Jurkat, Clone E6-1 (cell line): ENCODE measurements at regions not wholly inside any gene's neighbourhood (a gene's known extent, or its start where the extent isn't known, plus 50 kb on each side); places are given as distances from the start of the nearest gene placed in this dataset.
"Not testable (repeated sequence)": the region's sequence is repeated elsewhere in the genome, so short reads cannot be mapped to it uniquely, and the experiment has no call there.

Source experiments
- DNase-seq: peaks from one replicate; pipeline ENCODE4 v3.0.0-alpha.2; 2011; ENCODE audit warnings: low read depth, low spot score
- H3K4me3 ChIP-seq: 2 replicates; pipeline ENCODE4 v1.5.1; 2011; ENCODE audit warnings: mild to moderate bottlenecking, low read length, control low read depth, moderate library complexity

DNA sequence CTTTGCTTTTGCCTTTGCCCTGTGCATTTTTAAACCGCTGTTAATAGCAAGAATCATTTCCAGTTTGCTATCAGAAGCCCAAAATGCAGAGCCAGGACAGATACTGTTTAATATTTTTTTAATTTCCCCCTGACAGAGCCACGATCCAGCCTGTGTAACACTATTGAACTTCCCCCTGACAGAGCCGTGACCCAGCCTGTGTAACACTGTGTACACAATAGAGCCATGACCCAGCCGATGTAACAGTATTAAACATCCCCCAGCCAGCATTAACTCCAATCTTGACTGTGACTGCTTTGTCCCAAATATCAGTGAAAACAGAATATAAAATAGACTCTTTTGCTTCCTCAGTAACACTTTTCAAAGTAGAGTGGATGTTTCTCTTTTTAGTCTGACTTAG, 607.9 kb upstream of the CDH5 start:
- no peak overlapping the region for H3K4me3 ChIP-seq
- no peak for DNase-seq

GRCh38 chr16:65757064-65757463, 609.4 kb upstream of the CDH5 start:
- DNase-seq: no peak
- H3K4me3 ChIP-seq: no peak overlapping the region

DNA sequence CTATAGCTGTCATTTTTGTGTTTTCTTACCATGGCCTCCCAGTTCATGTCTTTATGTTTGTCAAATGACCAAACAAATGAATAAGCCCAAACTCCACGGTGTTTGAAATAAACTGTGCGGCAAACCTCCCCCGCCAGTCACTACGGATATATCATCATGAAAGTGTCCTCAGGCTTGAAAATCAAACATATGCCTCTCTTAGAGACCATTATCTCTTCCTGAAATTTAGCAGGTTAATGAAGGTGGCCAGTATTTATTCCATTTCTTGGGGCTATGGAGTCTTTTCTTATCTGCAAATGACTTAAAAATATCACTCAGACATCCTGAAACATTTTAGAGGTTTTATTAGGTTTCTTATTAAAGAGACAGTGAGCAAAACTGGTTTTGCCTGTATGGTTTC, 610.3 kb upstream of the CDH5 start:
- no peak overlapping the region for H3K4me3 ChIP-seq
- DNase-seq: no peak

DNA sequence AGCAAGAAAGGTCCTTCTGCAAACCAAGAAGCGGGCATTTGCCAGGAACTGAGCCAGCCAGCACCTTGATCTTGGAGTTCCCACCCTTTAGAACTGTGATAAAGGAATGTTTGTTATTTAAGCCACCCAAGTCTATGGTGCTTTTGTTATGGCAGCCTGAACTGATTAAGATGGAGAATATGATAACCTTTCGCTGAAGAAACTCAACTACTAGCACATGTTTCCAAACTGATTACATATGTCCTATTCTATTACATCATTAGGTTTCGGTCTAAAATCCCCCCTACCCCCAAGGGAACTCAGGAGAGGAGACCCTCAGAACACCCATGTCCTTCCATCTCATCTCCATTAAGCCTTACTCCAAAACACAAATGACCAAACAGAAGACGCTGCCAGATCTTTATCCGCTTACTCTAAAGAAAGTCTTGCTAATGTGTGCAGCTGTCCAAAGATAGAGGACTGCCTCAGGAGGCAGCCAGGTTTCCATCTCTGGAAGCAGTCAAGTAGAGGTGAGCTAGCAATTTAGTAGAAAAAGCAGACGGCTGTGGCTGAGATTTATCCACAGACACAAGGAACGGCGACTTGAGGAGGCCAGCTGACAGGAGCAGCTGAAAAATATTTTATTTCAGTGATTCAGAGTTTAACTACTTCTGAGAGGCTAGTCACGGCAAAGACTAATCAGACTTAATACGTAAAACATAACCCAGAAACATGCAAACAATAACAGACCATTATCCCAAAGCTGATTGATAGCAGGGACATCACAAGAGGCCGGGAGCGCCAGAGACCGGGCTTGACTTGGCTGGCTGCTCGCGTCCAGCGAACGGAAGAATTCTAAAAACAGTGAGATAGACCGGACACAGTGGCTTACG, 611.4 kb upstream of the CDH5 start:
- H3K4me3 ChIP-seq: no peak overlapping the region
- DNase-seq: no peak

DNA sequence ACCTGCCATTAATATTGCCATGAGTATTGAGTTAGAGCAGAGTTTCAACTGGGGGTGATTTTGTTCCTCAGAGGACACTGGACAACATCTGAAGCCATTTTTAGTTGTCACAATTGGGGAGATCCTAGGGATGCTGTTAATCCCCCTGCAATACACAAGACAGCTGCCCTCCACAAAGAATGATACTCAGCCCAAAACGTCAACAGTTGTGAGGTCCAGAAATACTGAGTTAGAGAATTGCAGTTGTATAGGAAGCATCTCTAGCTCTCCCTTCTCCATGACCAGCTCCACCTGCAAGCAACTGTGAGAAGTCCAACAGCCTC, 614.0 kb upstream of the CDH5 start:
- no peak overlapping the region for H3K4me3 ChIP-seq

DNA sequence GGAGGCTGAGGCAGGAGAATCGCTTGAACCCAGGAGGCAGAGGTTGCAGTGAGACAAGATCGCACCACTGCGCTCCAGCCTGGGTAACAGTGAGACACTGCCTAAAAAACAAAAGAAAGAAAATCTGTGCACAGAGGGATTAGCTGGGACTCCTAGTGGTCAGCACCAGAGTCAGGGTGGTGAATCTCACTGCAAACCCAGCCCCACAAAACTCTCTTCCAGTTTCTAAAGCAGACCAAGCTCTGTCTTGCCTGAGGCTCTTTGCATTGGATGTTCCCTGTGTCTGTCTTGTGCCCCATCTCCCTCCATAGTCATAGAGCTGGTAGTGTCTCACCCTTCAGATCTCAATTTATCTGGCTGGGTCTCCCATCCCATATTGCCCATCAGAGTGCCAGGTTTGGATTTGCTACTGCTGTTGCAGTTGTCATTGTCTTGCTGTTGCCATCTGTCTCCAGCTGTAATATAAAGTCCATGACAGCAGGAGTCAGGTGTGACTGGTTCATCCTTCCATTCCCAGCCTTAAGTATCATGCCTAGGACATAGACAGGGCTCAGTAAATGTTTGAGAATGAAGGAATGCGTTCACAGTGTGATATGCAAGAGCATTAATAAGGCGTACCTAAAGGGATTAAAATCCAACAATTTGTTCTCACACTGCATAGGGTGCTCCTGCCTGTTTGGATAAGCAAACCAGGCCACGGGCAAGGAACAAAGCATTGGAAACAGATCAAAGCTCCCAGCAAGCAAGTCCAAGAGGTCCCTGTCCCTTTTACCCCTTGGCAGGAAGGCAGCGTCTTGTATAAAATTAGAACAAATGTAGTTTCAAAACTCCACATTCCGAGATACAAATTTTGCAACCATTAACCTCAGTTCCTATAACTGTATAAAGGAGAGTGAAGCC, 614.6 kb upstream of the CDH5 start:
- no peak overlapping the region for H3K4me3 ChIP-seq
- no peak for DNase-seq

More for the DNA sequence above, 614.0 kb upstream of the CDH5 start:
- no peak for DNase-seq

- H3K4me3 ChIP-seq: no peak overlapping the region
- DNase-seq: no peak
These were observed 617.0 kb upstream of the CDH5 start for GRCh38 chr16:65749506-65749905.

DNA sequence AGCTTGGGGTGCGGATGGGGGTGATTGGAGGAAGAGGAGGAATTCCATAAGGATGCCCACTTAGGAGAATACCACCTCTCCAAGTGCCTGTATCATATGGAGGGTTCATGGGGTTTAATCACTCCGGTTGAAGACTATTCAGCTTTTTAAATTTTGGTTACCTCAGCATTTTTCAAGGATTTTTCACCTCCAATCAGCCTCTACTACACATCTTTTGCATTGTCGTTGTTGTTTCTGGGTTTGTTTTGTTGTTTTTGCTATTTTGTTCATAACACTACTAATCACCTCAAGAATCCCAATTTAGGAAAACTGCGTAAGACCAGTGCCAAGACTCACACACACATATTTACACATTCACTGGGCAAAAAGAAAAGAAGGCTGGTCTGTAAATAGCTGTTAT, 619.5 kb upstream of the CDH5 start:
- DNase-seq: no peak
- H3K4me3 ChIP-seq: no peak overlapping the region

- DNase-seq: no peak
- H3K4me3 ChIP-seq: no peak overlapping the region
These were observed 621.2 kb upstream of the CDH5 start for GRCh38 chr16:65745201-65745708.

- no peak for DNase-seq
- H3K4me3 ChIP-seq: no peak overlapping the region
These were observed 622.1 kb upstream of the CDH5 start for GRCh38 chr16:65744401-65744800.

DNA sequence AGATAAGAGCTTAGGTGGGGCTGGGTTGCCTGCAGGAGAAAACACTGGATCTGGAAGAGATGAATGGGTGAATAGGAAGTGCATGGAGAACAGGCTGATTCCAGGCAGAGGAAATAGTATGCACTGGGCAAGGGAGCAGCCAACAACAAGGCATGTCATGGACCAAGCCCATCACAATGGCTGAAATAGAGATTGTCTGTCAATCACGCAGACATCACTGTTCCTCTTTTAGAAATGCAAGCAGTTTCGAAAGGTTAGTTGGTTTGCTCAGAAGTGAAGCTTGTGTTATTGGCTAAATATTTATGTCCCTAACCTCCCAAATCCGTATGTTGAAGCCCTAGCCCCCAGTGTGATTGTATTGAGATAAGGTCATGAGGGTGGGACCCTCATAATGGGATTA, 621.7 kb upstream of the CDH11 start:
- H3K4me3 ChIP-seq: no peak overlapping the region
- no peak for DNase-seq

GRCh38 chr16:65740711-65741110, 618.8 kb upstream of the CDH11 start:
- no peak for DNase-seq
- H3K4me3 ChIP-seq: no peak overlapping the region

GRCh38 chr16:65739518-65739917, 617.7 kb upstream of the CDH11 start:
- no peak overlapping the region for H3K4me3 ChIP-seq
- no peak for DNase-seq

- no peak for DNase-seq
- H3K4me3 ChIP-seq: no peak overlapping the region
These were observed 616.0 kb upstream of the CDH11 start for GRCh38 chr16:65737831-65738230.

GRCh38 chr16:65735615-65736014, 613.8 kb upstream of the CDH11 start:
- H3K4me3 ChIP-seq, DNase-seq: not testable (repeated sequence)

DNA sequence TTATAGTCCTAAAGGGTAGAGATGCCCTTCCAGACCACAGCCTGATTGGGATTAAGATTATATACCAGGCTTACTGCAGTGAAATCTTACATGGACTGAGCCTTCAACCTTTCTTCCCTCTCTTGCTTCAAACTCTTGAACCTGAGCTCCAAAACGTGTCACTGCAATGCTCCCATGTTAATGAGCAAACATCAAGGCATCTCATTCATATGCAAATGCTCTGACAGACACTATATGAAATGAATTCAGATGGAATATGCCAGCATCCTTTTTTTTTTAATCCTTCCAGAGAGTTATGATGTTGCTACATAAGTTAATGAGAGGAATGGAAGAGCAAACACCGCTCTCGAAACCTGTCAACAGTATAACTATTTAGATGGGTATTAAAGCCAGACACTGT, 611.9 kb upstream of the CDH11 start:
- H3K4me3 ChIP-seq: no peak overlapping the region
- no peak for DNase-seq

DNA sequence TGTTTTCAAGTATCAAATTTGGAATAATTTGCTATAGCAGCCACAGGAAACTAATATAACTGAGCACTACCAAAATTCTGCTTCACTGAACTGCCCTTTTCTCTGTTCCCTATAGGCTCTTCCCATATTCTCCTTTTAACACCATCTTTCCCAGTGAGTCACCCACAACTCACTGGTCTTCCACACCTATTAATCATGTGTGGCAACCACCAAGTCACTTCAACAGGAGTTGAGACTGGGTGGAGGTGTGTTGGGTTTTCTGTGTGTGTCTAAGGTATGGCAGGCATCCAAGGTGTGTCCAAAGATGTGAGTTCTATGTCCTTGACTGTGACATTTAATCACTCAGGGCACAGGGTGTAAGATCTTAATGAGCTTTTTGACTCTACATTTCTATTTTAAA, 610.0 kb upstream of the CDH11 start:
- no peak for DNase-seq
- H3K4me3 ChIP-seq: no peak overlapping the region

DNA sequence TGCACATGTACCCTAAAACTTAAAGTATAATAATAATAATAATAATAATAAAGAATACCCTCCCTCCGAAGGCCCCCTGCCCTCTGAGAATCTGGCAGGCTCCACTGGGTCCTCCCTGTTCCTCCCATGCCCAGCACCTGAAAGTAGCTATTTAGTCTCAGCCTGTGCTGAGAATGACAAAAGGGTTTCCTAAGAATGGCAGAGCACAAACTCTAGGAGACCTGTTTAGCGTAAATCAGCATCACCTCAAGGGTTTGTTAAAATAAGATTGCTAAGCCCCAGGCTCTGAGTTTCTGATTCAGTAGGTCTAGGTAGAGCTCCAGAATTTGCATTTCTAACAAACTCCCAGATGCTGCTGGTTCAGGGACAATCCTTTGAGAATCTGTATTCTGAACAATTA, 606.8 kb upstream of the CDH11 start:
- no peak for DNase-seq
- no peak overlapping the region for H3K4me3 ChIP-seq

DNA sequence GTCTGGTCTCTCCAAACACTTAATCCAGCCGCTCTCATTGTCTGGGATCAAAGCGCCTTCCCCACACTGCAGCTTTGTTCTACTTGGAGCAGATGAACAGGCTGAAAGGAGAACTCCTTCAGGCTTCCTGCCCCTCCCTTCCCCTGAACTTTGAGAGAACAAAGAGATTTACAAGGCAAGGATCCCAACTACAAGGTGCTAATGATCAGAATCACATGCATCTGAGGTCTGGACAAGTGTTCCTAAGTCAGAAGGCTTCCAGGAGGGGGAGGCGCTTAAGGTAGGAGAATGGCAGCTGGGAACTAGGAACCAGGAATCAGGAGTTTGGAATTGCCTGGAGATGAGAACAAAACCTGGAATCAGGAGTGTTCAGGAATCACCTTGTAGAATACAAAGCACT, 606.3 kb upstream of the CDH11 start:
- no peak for DNase-seq

GRCh38 chr16:65727534-65728137, 605.8 kb upstream of the CDH11 start:
- no peak for DNase-seq

More for the DNA sequence above, 606.3 kb upstream of the CDH11 start:
- H3K4me3 ChIP-seq: no peak overlapping the region

More at GRCh38 chr16:65727534-65728137, 605.8 kb upstream of the CDH11 start:
- no peak overlapping the region for H3K4me3 ChIP-seq
